Prostate gland (tissue), 2 donors: ENCODE measurements at regions not wholly inside any gene's neighbourhood (a gene's known extent, or its start where the extent isn't known, plus 50 kb on each side); places are given as distances from the start of the nearest gene placed in this dataset.
"Not testable (repeated sequence)": the region's sequence is repeated elsewhere in the genome, so short reads cannot be mapped to it uniquely, and the experiment has no call there.

Experiments
- POLR2A ChIP-seq: fragments of 450-650 bp; IDR thresholded peaks from one replicate; pipeline ENCODE4 v1.6.1; 2016; ENCODE audit warnings: antibody characterized with exemption, mild to moderate bottlenecking
- TF ChIP-seq, protein P1 (sequence below), 4 experiments: fragments of 200-600 bp in 2 of 4; fragments of 450-650 bp in 2 of 4; sonication (generic) in 2 of 4; IDR thresholded peaks; 1 replicate in 3 of 4; 2 replicates in 1 of 4; pipeline ENCODE4 v1.5.1; 2016 to 2019; ENCODE audit warnings: antibody characterized with exemption in 4 of 4, mild to moderate bottlenecking in 2 of 4, moderate library complexity in 2 of 4

DNA sequence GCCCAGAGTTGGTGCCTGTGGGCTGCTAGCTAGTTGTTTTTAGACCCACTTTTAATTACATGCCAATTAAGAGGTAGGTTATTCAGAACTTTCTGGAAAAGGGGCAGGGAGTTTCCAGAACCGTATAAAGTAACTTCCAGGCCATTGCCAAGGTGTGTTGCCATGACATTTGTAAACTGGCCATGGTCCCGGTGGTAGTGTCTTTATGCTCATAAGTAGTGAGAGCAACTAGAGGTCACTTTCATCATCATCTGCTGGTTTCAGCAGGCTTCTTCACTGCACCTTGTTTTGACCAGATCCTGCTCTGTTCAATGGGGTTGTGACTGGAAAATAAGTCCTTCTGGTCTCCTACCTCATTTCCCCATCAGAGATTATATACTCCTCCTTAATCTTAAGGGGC lies 207.0 kb downstream of the FAM72C start:
- TF ChIP-seq, protein P1, sequence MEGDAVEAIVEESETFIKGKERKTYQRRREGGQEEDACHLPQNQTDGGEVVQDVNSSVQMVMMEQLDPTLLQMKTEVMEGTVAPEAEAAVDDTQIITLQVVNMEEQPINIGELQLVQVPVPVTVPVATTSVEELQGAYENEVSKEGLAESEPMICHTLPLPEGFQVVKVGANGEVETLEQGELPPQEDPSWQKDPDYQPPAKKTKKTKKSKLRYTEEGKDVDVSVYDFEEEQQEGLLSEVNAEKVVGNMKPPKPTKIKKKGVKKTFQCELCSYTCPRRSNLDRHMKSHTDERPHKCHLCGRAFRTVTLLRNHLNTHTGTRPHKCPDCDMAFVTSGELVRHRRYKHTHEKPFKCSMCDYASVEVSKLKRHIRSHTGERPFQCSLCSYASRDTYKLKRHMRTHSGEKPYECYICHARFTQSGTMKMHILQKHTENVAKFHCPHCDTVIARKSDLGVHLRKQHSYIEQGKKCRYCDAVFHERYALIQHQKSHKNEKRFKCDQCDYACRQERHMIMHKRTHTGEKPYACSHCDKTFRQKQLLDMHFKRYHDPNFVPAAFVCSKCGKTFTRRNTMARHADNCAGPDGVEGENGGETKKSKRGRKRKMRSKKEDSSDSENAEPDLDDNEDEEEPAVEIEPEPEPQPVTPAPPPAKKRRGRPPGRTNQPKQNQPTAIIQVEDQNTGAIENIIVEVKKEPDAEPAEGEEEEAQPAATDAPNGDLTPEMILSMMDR (IDR thresholded peaks at IDR 0.05) = not testable (repeated sequence)
- not testable (repeated sequence) for TF ChIP-seq POLR2A
